PC-9 (cell line): ENCODE measurements at regions not wholly inside any gene's neighbourhood (a gene's known extent, or its start where the extent isn't known, plus 50 kb on each side); places are given as distances from the start of the nearest gene placed in this dataset.

Source experiments
- BruUV-seq: library from RNA; stranded (reverse); fragments of 400-500 nt; replicated peaks from 2 replicates; lab custom pipeline; 2021; lab: Mats Ljungman, UMichigan
- CTCF ChIA-PET: fragments of 300-600 bp; sonication (Branson Sonifier 250); formaldehyde crosslinking; loops from one replicate; lab custom pipeline; 2022; ENCODE audit warnings: antibody characterized with exemption; lab: Charles Lee
- POLR2A ChIA-PET: fragments of 300-600 bp; sonication (Branson Sonifier 250); formaldehyde crosslinking; loops from one replicate; lab custom pipeline; 2022; ENCODE audit warnings: antibody characterized with exemption; ENCODE audit not compliant: unreplicated experiment; lab: Charles Lee
- DNase-seq, 2 experiments: peaks; one replicate each; pipeline versions ENCODE4 v3.0.0 to v3.0.0-alpha.2; 2015 to 2022; ENCODE audit warnings: mixed read lengths in 1 of 2
- H2AFZ ChIP-seq: fragments of 200-600 bp; sonication (generic); 2 replicates; pipeline ENCODE4 v1.8.1; 2017; ENCODE audit warnings: antibody characterized with exemption
- H3F3A ChIP-seq: fragments of 200-600 bp; sonication (generic); 2 replicates; pipeline ENCODE4 v1.8.1; 2017; ENCODE audit warnings: antibody characterized with exemption, mild to moderate bottlenecking, low read depth; ENCODE audit not compliant: insufficient read depth
- H3K27ac ChIP-seq: fragments of 200-600 bp; sonication (generic); 2 replicates; pipeline ENCODE4 v1.6.1; 2016; ENCODE audit warnings: mixed run types
- H3K27me3 ChIP-seq: fragments of 200-600 bp; sonication (generic); 2 replicates; pipeline ENCODE4 v1.6.1; 2016; ENCODE audit warnings: low read depth, mixed run types; ENCODE audit not compliant: insufficient read depth
- H3K36me3 ChIP-seq: fragments of 200-600 bp; sonication (generic); 2 replicates; pipeline ENCODE4 v1.6.1; 2016; ENCODE audit warnings: low read depth, mixed run types
- H3K4me1 ChIP-seq: fragments of 200-600 bp; sonication (generic); replicated peaks from 2 replicates; pipeline ENCODE4 v1.6.1; 2016; ENCODE audit warnings: mixed run types; ENCODE audit not compliant: insufficient read depth
- H3K4me2 ChIP-seq: fragments of 200-600 bp; sonication (generic); 2 replicates; pipeline ENCODE4 v1.6.1; 2017; ENCODE audit warnings: mixed run types
- H3K4me3 ChIP-seq: fragments of 200-600 bp; sonication (generic); 2 replicates; pipeline ENCODE4 v1.6.1; 2016; ENCODE audit warnings: mixed run types
- H3K79me2 ChIP-seq: fragments of 200-600 bp; sonication (generic); 2 replicates; pipeline ENCODE4 v1.6.1; 2017; ENCODE audit warnings: low read depth, mixed run types
- H3K9me2 ChIP-seq: fragments of 200-600 bp; sonication (generic); 2 replicates; pipeline ENCODE4 v1.8.1; 2017; ENCODE audit warnings: mild to moderate bottlenecking; ENCODE audit not compliant: insufficient read depth
- H3K9me3 ChIP-seq: fragments of 200-600 bp; sonication (generic); 2 replicates; pipeline ENCODE4 v1.8.1; 2016; ENCODE audit warnings: low read depth; ENCODE audit not compliant: insufficient read depth
- H4K20me1 ChIP-seq: fragments of 200-600 bp; sonication (generic); 2 replicates; pipeline ENCODE4 v1.8.1; 2017; ENCODE audit not compliant: insufficient read depth
- EZH2 ChIP-seq: fragments of 200-600 bp; sonication (generic); IDR thresholded peaks from 2 replicates; pipeline ENCODE4 v1.8.0; 2017; ENCODE audit warnings: antibody characterized with exemption, low read depth
- intact Hi-C: fragments of 100-400 bp; cut with micrococcal nuclease; formaldehyde crosslinking; loops from one replicate; pipeline ENCODE4 v1.10.0; 2022; ENCODE audit not compliant: unreplicated experiment
- TF ChIP-seq, protein P1 (sequence below): fragments of 200-600 bp; sonication (generic); conservative IDR thresholded peaks from 2 replicates; pipeline ENCODE4 v1.6.1; 2017; ENCODE audit warnings: mixed run types, antibody characterized with exemption, mild to moderate bottlenecking, moderate library complexity

DNA sequence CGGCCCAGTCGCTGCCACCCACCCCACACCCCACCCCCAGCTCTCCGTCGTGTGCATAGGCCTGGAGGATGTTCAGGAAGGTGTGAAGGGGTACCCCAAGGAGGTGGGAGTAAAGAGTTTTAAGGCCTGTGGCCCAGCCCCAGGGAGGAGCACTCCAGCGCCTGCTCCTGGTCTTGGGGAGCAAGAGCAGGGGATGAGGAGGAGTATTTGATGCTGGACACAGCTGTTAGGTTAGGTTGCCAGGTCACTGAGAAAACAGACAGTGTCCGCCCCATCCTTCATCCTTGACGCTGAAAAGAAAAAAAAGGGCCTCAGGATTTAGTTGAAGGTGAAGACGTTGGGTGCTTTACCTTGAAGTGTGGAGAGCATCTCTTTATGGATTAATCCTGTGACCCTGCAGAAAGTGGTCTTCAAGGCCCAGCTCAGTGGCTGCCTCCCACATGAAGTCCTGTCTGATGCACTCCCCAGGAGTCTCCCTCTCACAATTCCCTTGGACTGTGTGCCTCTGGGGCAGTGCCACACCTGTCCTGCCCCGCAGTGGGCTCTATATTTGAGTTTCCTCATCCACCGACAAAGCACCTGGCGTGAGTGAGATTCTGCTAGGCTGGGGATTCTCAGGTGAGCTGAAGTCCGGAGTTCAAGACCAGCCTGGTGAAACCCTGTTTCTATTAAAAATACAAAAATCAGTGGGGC lies 101.8 kb downstream of the SPRY4 start:
- Histone ChIP-seq H3K4me1 (peaks cover 40% of the 10 kb centered on the region), H3K9me3 (no peaks in the 10 kb centered on the region), H4K20me1 (no peaks in the 10 kb centered on the region), H2AFZ (no peak overlapping the region), H3K9me2 (no peaks in the 10 kb centered on the region), H3K27me3 (no peaks in the 10 kb centered on the region), H3K27ac (peak overlapping the region; percentile 62; the same call in 1 of the 2 replicates), H3F3A (peaks cover 26% of the 10 kb centered on the region; the same call in 1 of the 2 replicates), H3K79me2 (no peaks in the 10 kb centered on the region), H3K36me3 (no peaks in the 10 kb centered on the region), H3K4me2 (peak overlapping the region; percentile 17), H3K4me3 (no peak overlapping the region)
- DNase-seq = no peak
- CTCF ChIA-PET = interaction anchor here (0.7 kb wide), 1 partner anchor 39 kb away, joined by 3 read pairs; no protein-coding TSS in a partner anchor
- POLR2A ChIA-PET = interaction anchor here (0.6 kb wide), 2 partner anchors 98 to 134 kb away, joined by 3 to 4 read pairs; no protein-coding TSS in a partner anchor
- intact Hi-C loops = no loop called here
- no peak for TF ChIP-seq EZH2
- TF ChIP-seq, protein P1, sequence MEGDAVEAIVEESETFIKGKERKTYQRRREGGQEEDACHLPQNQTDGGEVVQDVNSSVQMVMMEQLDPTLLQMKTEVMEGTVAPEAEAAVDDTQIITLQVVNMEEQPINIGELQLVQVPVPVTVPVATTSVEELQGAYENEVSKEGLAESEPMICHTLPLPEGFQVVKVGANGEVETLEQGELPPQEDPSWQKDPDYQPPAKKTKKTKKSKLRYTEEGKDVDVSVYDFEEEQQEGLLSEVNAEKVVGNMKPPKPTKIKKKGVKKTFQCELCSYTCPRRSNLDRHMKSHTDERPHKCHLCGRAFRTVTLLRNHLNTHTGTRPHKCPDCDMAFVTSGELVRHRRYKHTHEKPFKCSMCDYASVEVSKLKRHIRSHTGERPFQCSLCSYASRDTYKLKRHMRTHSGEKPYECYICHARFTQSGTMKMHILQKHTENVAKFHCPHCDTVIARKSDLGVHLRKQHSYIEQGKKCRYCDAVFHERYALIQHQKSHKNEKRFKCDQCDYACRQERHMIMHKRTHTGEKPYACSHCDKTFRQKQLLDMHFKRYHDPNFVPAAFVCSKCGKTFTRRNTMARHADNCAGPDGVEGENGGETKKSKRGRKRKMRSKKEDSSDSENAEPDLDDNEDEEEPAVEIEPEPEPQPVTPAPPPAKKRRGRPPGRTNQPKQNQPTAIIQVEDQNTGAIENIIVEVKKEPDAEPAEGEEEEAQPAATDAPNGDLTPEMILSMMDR = no peak
- no TSS peak for BruUV-seq

DNA sequence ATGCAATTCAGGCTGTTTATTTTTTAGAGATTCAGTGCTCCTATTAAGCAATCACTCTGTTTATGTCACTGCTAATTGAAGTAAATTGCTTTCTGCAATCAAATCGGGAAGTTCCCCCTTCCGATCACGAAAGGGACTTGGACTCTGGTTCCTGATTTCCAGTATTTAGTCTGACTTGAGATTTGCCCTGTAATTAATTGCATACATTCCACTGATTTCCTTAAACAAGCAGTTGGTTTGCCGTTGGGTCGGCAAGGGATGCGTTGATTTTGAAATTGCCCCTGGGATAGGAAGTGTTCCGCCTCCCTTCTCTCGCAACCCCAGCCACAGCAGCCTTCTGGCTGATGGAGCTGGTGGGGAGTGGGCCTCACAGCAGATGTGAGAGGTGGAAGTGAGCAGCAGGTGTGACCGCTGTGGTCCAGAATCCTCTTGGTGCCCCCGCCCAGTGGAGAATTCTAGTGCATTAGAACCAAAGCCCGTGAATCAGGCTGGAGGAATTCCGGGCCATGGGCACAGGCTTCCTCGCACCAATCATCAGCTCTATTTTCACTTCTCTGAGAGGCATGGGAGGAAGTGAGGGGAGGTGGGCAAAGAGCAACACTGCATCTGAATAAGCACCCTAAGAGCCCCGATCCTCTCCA lies 102.5 kb downstream of the SPRY4 start:
- Histone ChIP-seq H3K4me2 (peak overlapping the region; percentile 1; the same call in 1 of the 2 replicates), H3K4me1 (peaks cover 42% of the 10 kb centered on the region), H2AFZ (no peak overlapping the region), H3F3A (peaks cover 26% of the 10 kb centered on the region; the same call in 1 of the 2 replicates), H3K27ac (no peak overlapping the region), H3K9me2 (no peaks in the 10 kb centered on the region), H3K4me3 (no peak overlapping the region), H3K36me3 (no peaks in the 10 kb centered on the region), H3K9me3 (no peaks in the 10 kb centered on the region), H3K79me2 (no peaks in the 10 kb centered on the region), H4K20me1 (no peaks in the 10 kb centered on the region), H3K27me3 (no peaks in the 10 kb centered on the region)
- intact Hi-C loops = no loop called here
- BruUV-seq = no TSS peak
- DNase-seq = no peak
- ChIA-PET CTCF (no interaction called here), POLR2A (no interaction called here)
- no peak for TF ChIP-seq EZH2
- TF ChIP-seq, protein P1 = no peak

GRCh38 chr5:142221091-142221860 lies 103.5 kb downstream of the SPRY4 start:
- Histone ChIP-seq H3K9me3 (no peaks in the 10 kb centered on the region), H3K36me3 (no peaks in the 10 kb centered on the region), H4K20me1 (no peaks in the 10 kb centered on the region), H3K9me2 (no peaks in the 10 kb centered on the region), H3K4me2 (no peak overlapping the region), H3K27me3 (no peaks in the 10 kb centered on the region), H3K27ac (no peak overlapping the region), H3K79me2 (no peaks in the 10 kb centered on the region), H3K4me3 (no peak overlapping the region), H3F3A (peaks cover 33% of the 10 kb centered on the region; the same call in 1 of the 2 replicates), H3K4me1 (peaks cover 53% of the 10 kb centered on the region), H2AFZ (no peak overlapping the region)
- DNase-seq = no peak
- no peak for TF ChIP-seq EZH2
- TF ChIP-seq, protein P1 = no peak
- POLR2A ChIA-PET = no interaction called here
- no TSS peak for BruUV-seq
- CTCF ChIA-PET = interaction anchor here (0.6 kb wide), 1 partner anchor 289 kb away, joined by 8 read pairs; no protein-coding TSS in a partner anchor
- intact Hi-C loops = no loop called here
